OCI-LY1 (cell line): ENCODE measurements at regions not wholly inside any gene's neighbourhood (a gene's known extent, or its start where the extent isn't known, plus 50 kb on each side); places are given as distances from the start of the nearest gene placed in this dataset.

ENCODE experiments used
- EZH2 ChIP-seq: fragments of 200-600 bp; sonication (generic), shearing (Covaris generic); IDR thresholded peaks from 2 replicates; pipeline ENCODE4 v1.8.0; 2017; ENCODE audit warnings: borderline replicate concordance, mixed run types, mild to moderate bottlenecking, antibody characterized with exemption, low read length, moderate library complexity, mixed read lengths
- TF ChIP-seq, protein P1 (sequence below): fragments of 200-600 bp; sonication (generic), shearing (Covaris generic); IDR thresholded peaks from 2 replicates; pipeline ENCODE4 v1.5.1; 2017; ENCODE audit warnings: mild to moderate bottlenecking, antibody characterized with exemption, low read length, moderate library complexity, mixed read lengths

DNA sequence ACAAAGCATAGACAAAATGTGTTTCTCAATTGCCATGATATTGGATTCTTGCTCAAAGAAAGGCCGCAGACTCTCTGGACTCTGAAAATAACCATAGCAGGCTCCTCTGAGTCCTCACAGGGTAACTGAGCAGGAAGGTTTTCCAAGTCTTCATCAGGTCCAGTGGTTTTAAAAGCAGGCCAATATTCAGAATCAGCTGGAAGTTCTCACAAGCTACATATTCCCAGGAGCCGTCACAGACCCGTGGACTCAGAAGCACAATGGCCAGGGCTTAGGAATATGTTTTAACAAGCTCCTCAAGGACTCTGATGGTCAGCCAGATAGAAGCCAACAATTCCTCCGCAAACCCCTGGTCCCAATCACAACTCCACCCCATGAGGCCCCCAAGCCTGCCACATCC is 256.1 kb upstream of the ADAMTS9 start:
- TF ChIP-seq, protein P1, sequence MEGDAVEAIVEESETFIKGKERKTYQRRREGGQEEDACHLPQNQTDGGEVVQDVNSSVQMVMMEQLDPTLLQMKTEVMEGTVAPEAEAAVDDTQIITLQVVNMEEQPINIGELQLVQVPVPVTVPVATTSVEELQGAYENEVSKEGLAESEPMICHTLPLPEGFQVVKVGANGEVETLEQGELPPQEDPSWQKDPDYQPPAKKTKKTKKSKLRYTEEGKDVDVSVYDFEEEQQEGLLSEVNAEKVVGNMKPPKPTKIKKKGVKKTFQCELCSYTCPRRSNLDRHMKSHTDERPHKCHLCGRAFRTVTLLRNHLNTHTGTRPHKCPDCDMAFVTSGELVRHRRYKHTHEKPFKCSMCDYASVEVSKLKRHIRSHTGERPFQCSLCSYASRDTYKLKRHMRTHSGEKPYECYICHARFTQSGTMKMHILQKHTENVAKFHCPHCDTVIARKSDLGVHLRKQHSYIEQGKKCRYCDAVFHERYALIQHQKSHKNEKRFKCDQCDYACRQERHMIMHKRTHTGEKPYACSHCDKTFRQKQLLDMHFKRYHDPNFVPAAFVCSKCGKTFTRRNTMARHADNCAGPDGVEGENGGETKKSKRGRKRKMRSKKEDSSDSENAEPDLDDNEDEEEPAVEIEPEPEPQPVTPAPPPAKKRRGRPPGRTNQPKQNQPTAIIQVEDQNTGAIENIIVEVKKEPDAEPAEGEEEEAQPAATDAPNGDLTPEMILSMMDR, result no peak
- no peak for TF ChIP-seq EZH2
